ENCODE measurements at regions not wholly inside any gene's neighbourhood (a gene's known extent, or its start where the extent isn't known, plus 50 kb on each side); places are given as distances from the start of the nearest gene placed in this dataset.

DNA sequence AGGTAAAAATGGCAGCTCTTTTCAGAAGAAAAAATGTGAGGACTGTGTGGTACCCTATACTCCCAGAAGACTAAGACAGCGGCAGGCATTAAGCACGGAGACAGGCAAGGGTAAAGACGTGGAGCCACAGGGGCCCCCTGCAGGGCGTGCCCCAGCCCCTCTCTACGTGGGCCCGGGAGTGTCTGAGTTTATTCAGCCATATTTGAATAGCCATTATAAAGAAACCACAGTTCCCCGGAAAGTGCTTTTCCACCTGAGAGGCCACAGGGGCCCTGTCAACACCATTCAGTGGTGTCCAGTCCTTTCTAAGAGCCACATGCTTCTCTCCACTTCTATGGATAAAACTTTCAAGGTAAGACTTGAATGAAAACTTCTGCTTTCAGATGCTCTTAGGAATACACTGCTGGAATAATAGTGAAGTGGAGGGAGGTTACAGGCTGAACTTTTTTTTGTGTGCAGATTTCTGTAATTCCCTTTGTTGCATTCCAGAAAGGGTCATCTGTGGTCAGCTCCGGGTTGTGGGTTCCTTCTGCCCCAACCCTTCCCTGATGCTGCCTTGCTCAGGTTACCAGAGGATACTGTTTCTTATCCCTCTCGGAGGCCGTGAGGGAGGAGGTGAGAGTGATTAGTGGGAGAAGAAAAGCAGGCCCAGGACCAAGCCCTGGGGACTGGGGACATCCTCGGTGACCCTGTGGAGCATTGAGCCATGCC is 58.4 kb downstream of the SLC25A47 start:
- DNase-seq (ENCODE audit: low read depth, low spot score): no peak

GRCh38 chr14:100382106-100382455 is 58.9 kb downstream of the SLC25A47 start:
- no peak for DNase-seq (ENCODE audit: low read depth, low spot score)

GRCh38 chr14:100383727-100384158 is 60.6 kb downstream of the SLC25A47 start:
- DNase-seq (ENCODE audit: low read depth, low spot score): no peak

- DNase-seq (ENCODE audit: low read depth, low spot score): no peak
Measured at GRCh38 chr14:100384277-100384676, 61.1 kb downstream of the SLC25A47 start.

DNA sequence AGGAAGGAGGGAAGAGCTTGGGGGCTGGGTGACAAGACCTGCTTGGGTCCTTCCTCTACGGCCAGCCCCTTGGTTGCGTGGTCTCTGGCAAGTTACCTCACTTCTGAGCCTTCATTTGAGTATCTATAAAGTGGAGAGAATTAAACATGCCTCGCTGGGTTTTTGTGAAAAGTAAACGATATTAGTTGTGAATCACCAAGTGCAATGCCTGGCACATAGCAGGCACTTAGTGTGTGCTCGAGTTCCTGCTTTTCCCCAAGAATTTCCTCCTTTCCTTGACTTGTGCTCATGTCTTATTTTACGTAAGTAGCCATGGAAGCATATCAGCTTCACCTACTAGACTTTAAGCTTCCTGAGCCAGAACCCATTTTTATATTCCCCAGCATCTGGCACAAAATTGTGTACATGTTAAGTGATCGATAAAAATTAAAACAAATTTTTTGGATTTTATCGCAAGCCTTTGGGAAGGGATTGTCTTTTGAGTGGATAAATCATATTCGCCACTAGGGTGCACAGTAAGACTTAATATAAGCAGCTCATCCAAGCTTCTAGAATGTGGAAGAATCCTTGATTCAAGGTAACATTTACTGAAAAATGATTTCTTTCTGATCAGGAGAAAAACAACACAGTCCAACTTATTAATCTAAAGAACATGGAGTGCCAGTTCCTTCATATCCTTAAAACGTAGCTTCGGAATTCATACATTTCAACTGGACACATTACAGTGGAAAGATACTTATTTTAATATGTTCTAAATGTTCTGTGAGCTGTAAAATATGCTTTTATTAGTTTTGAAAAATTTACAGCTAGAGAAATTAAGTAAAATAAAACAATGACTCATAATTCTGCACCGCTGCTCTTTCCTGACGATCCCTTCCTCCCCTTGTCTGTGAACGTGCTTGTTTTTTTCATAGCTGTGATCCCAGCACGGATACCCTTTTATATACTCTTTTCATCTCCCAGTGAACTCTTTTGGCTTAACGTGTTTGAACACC is 62.0 kb downstream of the SLC25A47 start:
- DNase-seq (ENCODE audit: low read depth, low spot score): no peak

DNA sequence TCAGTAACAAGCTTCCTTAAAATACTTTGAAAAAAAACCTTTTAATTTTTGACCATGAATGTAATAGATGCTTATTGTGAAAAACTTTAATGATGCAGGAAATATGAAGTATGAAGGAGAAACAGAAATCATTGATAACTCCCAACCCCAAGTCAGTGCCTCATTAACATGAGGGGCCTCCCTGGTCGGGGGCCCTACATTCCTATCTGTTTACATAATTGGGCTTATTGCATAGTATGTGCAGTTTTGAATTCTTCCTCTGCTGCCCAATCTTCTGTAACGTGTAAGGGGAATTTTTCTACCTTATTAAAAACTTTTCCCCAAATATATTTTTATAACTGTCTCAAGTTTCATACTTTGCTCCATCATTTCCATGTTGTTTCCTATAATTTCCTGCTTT is 63.0 kb downstream of the SLC25A47 start:
- no peak for DNase-seq (ENCODE audit: low read depth, low spot score)

- DNase-seq (ENCODE audit: low read depth, low spot score): no peak
Measured at GRCh38 chr14:100386846-100387245, 63.7 kb downstream of the SLC25A47 start.

GRCh38 chr14:100387450-100387849 is 64.3 kb downstream of the SLC25A47 start:
- no peak for DNase-seq (ENCODE audit: low read depth, low spot score)

- DNase-seq (ENCODE audit: low read depth, low spot score): no peak
Measured at GRCh38 chr14:100388103-100389054, 65.2 kb downstream of the SLC25A47 start.

- no peak for DNase-seq (ENCODE audit: low read depth, low spot score)
Measured at GRCh38 chr14:100389497-100390104, 66.5 kb downstream of the SLC25A47 start.

- no peak for DNase-seq (ENCODE audit: low read depth, low spot score)
Measured at GRCh38 chr14:100391173-100391572, 68.0 kb downstream of the SLC25A47 start.

GRCh38 chr14:100391724-100392123 is 68.6 kb downstream of the SLC25A47 start:
- no peak for DNase-seq (ENCODE audit: low read depth, low spot score)

GRCh38 chr14:100392356-100392755 is 69.2 kb downstream of the SLC25A47 start:
- no peak for DNase-seq (ENCODE audit: low read depth, low spot score)

DNA sequence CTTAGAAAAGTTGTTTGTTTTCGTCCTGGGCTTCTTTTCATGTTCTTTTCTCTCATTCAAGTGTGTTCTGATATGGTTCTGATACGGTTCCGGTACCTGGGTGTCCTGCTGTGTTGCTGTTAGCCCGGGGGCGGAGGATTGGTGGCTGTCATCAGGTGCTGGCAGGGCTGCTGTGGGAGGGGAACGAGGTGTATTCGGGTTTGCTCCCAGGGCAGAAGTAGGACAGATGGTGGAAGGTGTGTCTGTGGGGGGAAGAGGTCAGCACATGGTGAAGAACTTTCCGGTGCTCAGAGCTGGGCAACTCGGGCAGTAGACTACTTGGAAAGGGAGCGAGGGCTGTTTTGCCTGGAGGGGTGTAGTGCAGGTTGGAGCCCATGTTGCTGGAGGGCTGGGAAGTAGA is 70.2 kb downstream of the SLC25A47 start:
- no peak for DNase-seq (ENCODE audit: low read depth, low spot score)

- no peak for DNase-seq (ENCODE audit: low read depth, low spot score)
Measured at GRCh38 chr14:100393906-100394732, 71.0 kb downstream of the SLC25A47 start.

DNA sequence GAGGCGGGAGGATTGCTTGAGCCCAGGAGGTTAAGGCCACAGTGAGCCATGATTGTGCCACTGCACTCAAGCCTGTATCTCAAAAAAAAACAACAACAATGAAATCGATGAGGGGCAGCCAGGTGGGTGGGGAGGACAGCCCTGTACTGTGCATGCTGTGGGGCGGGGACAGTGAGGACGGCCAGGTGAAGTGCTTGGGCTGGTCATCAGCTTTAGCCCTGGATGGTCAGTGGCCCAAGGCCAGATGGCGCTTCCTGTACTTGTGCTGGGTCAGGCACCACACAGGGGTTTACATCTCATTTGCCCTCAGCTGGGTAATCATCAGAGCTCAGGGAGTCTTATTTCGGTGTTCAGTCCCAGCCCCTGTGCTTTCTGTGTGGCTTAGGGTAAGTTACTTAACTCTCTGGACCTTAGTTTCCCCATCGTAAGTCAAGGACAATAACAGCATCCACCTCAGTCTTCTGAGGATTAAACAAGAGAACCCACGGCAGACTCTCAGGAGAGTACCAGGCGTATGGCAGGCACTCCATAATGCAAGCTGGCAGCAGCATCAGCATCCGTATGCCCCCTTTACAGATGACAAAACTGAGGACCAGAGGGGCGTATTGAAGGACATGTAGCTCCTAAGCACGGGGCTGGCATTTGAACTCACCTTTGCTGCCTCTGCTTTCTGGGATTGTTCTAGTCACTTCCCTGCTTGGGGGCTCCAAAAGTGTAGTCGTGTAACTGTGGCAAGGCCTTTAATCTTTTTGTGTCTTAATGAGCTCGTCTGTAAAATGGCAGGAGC is 71.9 kb downstream of the SLC25A47 start:
- no peak for DNase-seq (ENCODE audit: low read depth, low spot score)

DNA sequence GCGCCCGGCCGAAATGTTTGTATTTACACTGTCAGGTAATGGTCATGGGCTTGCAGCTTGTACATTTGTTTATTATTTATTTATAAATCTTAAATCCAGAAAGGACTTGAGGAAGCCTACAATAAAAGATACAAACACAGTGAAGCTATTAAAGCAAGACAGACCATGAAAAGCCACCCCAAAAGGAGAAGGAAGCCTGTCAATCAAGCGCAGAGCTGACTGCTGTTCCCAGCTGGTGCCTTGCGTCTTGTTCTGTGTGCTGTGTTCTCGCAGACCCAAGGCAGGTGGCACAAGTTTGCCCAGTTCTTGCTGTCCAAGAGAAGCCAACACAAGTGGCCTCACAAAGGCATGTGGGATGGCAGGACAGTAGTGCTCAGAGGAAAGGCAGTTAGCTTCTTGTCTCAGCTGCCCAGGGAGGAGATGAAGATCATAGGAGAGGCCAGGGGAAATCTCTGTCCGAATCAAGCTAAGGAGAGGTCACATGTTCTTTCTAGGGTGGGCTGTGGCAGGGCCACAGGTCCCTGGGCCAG is 73.2 kb downstream of the SLC25A47 start:
- DNase-seq (ENCODE audit: low read depth, low spot score): no peak

DNA sequence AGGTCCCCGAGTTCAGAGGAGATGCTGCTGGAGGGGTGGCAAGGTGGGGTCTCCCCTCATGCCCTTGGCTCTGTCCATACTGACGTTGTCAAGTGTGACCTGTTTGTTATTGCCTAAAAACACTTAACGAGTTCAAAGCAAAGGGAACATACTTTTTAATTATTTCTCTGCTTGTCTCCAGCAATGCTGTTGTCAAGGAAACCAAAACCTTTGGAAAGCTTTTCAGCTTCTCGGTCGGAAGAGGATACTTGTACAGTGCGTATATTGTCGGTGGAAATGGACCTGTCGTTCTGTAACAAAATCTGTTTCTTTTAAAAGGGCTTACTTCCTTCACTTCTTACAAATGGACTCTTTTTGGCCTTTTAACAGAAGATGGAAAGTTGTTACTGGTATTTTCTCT is 73.9 kb downstream of the SLC25A47 start:
- DNase-seq (ENCODE audit: low read depth, low spot score): no peak

DNA sequence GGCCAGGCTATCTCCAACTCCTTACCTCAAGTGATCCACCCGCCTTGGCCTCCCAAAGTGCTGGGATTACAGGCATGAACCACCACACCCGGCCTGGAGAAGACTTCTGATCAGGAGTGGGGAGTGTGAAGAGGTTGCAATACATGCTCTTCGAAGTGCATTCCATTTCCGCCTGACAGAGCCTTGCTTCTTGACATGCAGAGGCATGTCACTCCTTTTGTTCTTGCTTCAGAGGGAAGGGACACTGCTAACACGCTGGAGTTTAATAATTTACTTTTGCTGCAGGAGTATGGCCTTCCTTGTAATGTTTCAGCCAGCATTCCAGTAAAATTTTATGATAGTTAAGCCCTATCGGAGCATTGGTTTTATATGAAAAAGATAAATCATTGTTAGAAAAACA is 74.9 kb downstream of the SLC25A47 start:
- no peak for DNase-seq (ENCODE audit: low read depth, low spot score)

Measured in pulmonary artery endothelial cell (primary cell).